NCI-H524 treated with DMSO at 0.1 percent for 48 hours (cell line): ENCODE measurements at regions not wholly inside any gene's neighbourhood (a gene's known extent, or its start where the extent isn't known, plus 50 kb on each side); places are given as distances from the start of the nearest gene placed in this dataset.
"Not testable (repeated sequence)": the region's sequence is repeated elsewhere in the genome, so short reads cannot be mapped to it uniquely, and the experiment has no call there.

Source experiments
- DNase-seq: peaks from one replicate; lab custom pipeline; 2025; lab: John Stamatoyannopoulos, UW

GRCh38 chr18:30828700-30829099 lies 213.8 kb downstream of the DSC3 start:
- DNase-seq = no peak

- no peak for DNase-seq
These were observed 222.9 kb downstream of the DSC3 start for GRCh38 chr18:30819619-30820018.

DNA sequence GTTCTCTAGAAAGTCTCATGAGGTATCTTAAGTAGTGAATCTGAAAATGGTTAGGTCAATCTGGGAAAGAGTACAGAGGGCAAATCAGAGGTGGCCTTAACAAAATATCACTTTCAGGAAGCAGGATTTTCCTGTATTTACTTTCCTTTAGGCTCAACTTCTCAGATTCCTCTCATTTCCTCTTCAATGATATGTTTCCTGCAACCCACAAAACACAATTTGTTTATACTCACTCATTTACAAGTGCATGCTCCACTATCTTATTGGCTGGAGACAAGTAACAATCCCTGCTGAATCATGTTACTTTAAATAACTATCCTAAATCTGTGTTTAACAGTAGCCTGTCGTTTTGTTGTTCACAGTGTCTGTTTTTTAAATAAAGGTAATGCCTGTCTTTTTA lies 228.1 kb downstream of the DSC3 start:
- no peak for DNase-seq

DNA sequence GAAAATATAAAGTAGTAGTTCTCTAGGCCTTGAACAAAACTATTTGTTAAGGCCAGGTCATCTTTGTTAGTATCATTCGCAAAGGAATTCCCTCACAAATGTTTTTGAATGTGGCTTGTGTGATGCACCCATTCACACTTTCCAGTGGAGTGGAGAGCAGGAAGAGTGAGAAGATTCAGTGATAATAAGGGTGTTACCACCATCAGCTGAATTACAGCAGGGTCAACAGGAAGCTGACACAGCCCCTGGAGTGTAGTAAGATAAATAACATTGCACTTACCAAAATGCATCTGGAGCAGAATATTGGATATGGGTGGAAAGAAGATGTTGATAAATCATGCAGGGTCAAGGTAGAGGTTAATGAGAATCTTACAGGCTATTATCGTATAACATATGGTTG lies 231.0 kb downstream of the DSC3 start:
- DNase-seq = no peak

GRCh38 chr18:30810580-30810979 lies 232.0 kb downstream of the DSC3 start:
- DNase-seq = no peak

GRCh38 chr18:30806823-30807222 lies 235.7 kb downstream of the DSC3 start:
- DNase-seq = no peak

DNA sequence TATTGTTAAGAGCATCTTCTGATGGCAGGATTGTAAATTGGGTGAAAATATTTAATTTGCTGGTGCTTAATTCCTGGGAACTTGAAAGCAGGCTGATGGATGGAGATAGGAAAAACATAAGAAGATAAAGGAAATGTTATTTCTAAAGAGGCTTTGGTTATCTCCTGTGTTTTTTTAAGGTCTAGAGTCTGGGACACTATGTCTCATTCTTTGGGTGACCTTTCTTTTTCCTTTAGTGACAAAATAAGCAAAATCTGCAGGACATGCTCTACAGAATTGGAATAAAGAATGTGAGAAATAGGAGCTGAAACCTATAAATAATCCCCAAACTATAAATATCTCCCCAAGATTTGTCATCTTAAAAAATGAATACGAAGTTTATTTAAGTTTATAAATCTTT lies 241.7 kb downstream of the DSC3 start:
- no peak for DNase-seq

GRCh38 chr18:30792051-30792450 lies 250.5 kb downstream of the DSC3 start:
- DNase-seq = no peak

DNA sequence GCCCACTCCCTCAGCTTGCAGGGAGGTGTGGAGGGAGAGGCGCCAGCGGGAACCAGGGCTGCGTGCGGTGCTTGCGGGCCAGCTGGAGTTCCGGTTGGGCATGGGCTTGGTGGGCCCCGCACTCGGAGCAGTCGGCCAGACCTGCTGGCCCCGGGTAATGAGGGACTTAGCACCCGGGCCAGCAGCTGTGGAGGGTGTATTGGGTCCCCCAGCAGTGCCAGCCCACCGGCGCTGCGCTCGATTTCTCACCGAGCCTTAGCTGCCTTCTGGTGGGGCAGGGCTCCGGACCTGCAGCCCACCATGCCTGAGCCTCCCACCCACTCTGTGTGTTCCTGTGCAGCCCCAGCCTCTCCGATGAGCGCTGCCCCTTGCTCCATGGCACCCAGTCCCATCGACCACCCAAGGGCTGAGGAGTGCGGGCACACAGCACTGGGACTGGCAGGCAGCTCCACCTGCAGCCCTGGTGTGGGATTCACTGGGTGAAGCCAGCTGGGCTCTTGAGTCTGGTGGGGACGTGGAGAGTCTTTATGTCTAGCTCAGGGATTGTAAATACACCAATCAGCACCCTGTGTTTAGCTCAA lies 254.0 kb downstream of the DSC3 start:
- not testable (repeated sequence) for DNase-seq

DNA sequence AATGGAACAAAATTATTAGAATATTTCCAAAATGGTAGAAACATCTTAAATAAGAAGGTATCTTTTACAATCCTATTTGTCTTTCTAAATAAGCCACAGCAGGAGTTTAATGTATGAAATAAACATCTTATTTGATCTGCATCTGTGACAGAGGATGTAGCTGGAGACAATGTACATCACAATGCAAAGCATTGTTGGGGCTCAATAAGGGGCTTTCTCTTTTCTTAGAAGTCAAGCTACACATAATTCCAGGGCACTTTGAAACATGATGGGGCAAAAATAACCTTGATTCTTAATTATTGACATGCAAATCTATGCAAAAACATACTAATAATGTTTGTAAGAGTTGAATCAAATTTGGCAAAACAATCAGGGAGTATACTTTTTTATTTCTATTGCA lies 255.1 kb downstream of the DSC3 start:
- no peak for DNase-seq

DNA sequence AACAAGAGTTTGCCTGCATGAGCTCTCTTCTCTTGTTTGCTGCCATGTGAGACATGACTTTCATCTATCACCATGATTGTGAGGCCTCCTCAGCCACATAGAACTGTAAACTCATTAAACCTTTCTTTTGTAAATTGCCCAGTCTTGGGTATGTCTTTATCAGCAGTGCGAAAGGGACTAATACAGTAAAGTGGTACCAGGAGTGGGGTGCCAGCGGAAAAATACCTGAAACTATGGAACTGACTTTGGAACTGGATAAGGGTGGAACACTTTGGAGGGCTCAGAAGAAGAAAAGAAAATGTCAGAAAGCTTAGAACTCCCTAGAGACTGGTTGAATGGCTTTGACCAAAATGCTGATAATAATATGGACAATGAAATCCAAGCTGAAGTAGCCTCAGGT lies 260.9 kb downstream of the DSC3 start:
- no peak for DNase-seq

DNA sequence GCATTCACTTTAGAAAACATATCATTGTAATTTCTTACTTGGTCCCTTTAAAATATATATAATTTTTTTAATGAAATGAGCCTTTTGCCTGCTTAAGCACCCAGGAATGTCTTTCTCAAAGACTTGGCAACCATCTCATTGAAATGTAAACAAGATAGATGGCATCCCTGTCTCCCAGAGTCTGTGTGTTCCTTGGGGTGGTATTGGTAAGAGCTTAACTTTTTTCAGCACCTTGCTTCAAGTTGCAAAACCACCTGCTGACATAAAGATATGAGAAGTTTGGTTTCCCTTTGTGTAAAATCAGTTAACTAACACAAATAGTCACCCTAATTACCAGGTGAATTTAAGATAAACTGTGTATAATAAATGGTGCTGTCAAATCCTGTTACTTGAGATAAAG lies 266.9 kb downstream of the DSC3 start:
- DNase-seq = no peak

DNA sequence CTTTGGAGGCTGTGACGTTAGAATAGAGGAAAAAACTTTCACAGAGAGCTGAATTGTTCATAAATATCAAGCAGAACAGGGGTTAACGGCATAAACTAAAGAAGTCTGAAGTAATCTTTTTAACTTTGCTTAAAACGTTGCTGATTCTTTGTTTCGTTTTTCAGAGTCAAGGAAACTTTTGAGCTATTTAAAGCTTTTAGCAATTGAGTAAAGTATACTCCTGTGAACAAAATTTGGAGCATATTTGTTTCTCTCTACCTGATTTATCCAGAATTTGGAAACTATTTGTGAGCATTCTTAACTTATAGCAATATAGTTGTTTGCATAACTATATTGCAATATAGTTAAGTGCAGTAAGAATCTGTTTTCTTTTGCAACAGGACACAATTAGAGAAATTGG lies 270.4 kb downstream of the DSC3 start:
- DNase-seq = not testable (repeated sequence)

GRCh38 chr18:30766053-30766452 lies 276.5 kb downstream of the DSC3 start:
- no peak for DNase-seq

DNA sequence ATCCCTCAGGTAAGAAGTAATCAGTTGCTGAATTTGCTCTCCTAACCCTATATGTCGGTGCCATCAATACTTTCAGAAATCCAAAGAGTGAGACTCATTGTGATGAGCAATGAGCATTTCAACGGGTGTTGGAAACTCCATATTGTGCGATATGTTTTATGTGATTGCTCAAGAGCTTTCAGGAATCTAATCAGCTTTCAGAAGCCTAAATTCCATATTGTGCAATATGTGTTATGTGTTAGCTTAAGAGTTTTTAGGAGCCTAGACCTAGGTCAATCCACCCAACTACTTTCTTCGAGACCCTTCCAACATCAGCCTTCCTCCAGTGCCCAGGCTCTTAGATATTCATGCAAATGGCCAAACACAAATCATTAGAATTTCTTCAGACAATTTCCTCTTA lies 277.3 kb downstream of the DSC3 start:
- DNase-seq = no peak

GRCh38 chr18:30763902-30764350 lies 278.6 kb downstream of the DSC3 start:
- DNase-seq = no peak

GRCh38 chr18:30754846-30755245 lies 287.7 kb downstream of the DSC3 start:
- DNase-seq = no peak

GRCh38 chr18:30748541-30748940 lies 294.0 kb downstream of the DSC3 start:
- no peak for DNase-seq

- no peak for DNase-seq
These were observed 296.3 kb downstream of the DSC3 start for GRCh38 chr18:30746224-30746623.

- DNase-seq = no peak
These were observed 299.5 kb downstream of the DSC3 start for GRCh38 chr18:30743033-30743432.

DNA sequence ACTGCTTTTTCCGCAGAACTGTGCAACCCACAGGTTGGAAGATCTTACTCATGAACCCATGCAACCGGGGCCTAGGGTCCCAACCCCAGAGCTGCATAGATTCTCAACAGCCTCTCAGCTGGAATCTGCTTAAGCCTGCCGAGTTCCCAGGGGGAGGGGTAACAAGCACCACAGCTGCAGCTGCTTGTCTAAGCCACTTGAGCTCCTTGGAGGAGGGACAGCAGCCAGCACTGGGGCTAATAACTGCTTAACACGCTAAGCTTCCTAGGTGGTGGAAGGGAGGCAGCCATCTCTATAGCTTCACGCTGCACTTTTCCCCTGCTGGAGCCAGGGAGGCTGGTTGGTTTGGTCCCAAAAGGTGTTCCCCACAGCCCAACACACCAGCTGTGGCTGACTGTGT lies 311.6 kb downstream of the DSC3 start:
- DNase-seq = peak; percentile 71

DNA sequence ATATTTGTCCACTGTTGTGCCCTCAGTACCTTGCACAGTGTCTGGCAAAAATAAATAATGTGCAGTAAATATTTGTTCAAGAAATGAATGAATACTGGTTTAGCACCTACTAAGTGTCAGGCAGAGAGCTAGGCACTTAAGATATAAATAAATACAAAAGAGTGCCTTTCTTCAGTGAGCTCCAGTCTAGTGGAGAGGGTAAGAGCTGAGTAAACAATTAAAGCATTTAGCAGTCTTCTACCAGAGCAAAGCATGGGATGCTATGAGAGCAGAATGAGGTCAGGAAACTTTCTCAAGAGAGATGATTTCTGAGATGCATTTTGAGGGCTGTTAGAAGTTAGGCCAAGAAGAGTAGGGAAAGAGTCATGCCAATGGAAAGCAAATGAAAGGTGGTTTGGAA lies 314.7 kb downstream of the DSC3 start:
- no peak for DNase-seq

- DNase-seq = no peak
These were observed 329.2 kb downstream of the DSC3 start for GRCh38 chr18:30713299-30713698.

- DNase-seq = peak; percentile 16
These were observed 330.2 kb downstream of the DSC3 start for GRCh38 chr18:30712383-30712782.

- no peak for DNase-seq
These were observed 332.9 kb downstream of the DSC3 start for GRCh38 chr18:30709595-30709994.
